ENCODE measurements at regions not wholly inside any gene's neighbourhood (a gene's known extent, or its start where the extent isn't known, plus 50 kb on each side); places are given as distances from the start of the nearest gene placed in this dataset.
"Not testable (repeated sequence)": the region's sequence is repeated elsewhere in the genome, so short reads cannot be mapped to it uniquely, and the experiment has no call there.

GRCh38 chr5:88090506-88090905 is 178.1 kb downstream of the TMEM161B start:
- DNase-seq, result no peak

GRCh38 chr5:88089719-88090390 is 178.8 kb downstream of the TMEM161B start:
- no peak for DNase-seq

- no peak for DNase-seq
These were observed 183.2 kb downstream of the TMEM161B start for GRCh38 chr5:88085462-88085861.

- DNase-seq, result no peak
These were observed 186.8 kb downstream of the TMEM161B start for GRCh38 chr5:88081877-88082276.

GRCh38 chr5:88063813-88064212 is 204.8 kb downstream of the TMEM161B start:
- DNase-seq, result no peak

GRCh38 chr5:88060194-88060593 is 208.5 kb downstream of the TMEM161B start:
- no peak for DNase-seq

GRCh38 chr5:88058625-88059024 is 210.0 kb downstream of the TMEM161B start:
- DNase-seq, result no peak

GRCh38 chr5:88052468-88052867 is 216.2 kb downstream of the TMEM161B start:
- DNase-seq, result not testable (repeated sequence)

GRCh38 chr5:88051148-88051547 is 217.5 kb downstream of the TMEM161B start:
- DNase-seq, result no peak

- DNase-seq, result no peak
These were observed 218.9 kb downstream of the TMEM161B start for GRCh38 chr5:88049737-88050136.

- no peak for DNase-seq
These were observed 219.5 kb downstream of the TMEM161B start for GRCh38 chr5:88049156-88049555.

- peak; percentile 26 for DNase-seq
These were observed 222.6 kb downstream of the TMEM161B start for GRCh38 chr5:88045931-88046461.

- DNase-seq, result no peak
These were observed 223.5 kb downstream of the TMEM161B start for GRCh38 chr5:88045165-88045564.

- no peak for DNase-seq
These were observed 234.1 kb downstream of the TMEM161B start for GRCh38 chr5:88034520-88034919.

GRCh38 chr5:88033191-88033590 is 235.5 kb downstream of the TMEM161B start:
- DNase-seq, result no peak

- DNase-seq, result no peak
These were observed 239.6 kb downstream of the TMEM161B start for GRCh38 chr5:88029011-88029410.

GRCh38 chr5:88021141-88021540 is 247.5 kb downstream of the TMEM161B start:
- no peak for DNase-seq

GRCh38 chr5:88014984-88015383 is 253.7 kb downstream of the TMEM161B start:
- DNase-seq, result not testable (repeated sequence)

- DNase-seq, result no peak
These were observed 267.8 kb downstream of the TMEM161B start for GRCh38 chr5:88000877-88001276.

- no peak for DNase-seq
These were observed 271.0 kb downstream of the TMEM161B start for GRCh38 chr5:87997662-87998061.

GRCh38 chr5:87966213-87966612 is 302.4 kb downstream of the TMEM161B start:
- DNase-seq, result no peak

- no peak for DNase-seq
These were observed 314.5 kb downstream of the TMEM161B start for GRCh38 chr5:87954121-87954520.

- DNase-seq, result no peak
These were observed 317.0 kb downstream of the TMEM161B start for GRCh38 chr5:87951661-87952060.

- DNase-seq, result no peak
These were observed 318.7 kb downstream of the TMEM161B start for GRCh38 chr5:87949676-87950631.

All from NCI-H2081 treated with DMSO at 0.1 percent for 48 hours (cell line).